ENCODE measurements at regions not wholly inside any gene's neighbourhood (a gene's known extent, or its start where the extent isn't known, plus 50 kb on each side); places are given as distances from the start of the nearest gene placed in this dataset.

GRCh38 chr13:80481588-80481987 lies 140.7 kb upstream of the SPRY2 start:
- TF ChIP-seq CTCF (IDR thresholded peaks at IDR 0.05; ENCODE audit: poor library complexity, severe bottlenecking) (no peak), MXI1 (conservative IDR thresholded peaks at IDR 0.05; ENCODE audit: poor library complexity, severe bottlenecking) (no peak), TAF1 (IDR thresholded peaks at IDR 0.05; ENCODE audit: low read depth) (no peak), EZH2 (IDR thresholded peaks at IDR 0.05; ENCODE audit: borderline replicate concordance, insufficient read depth, low read length, poor library complexity, severe bottlenecking) (no peak)
